A673 (cell line): ENCODE measurements at regions not wholly inside any gene's neighbourhood (a gene's known extent, or its start where the extent isn't known, plus 50 kb on each side); places are given as distances from the start of the nearest gene placed in this dataset.

Experiments used
- CTCF ChIP-seq: fragments of 300-800, 200-600 bp; sonication (generic); conservative IDR thresholded peaks from 2 replicates; pipeline ENCODE4 v1.5.1; 2017; ENCODE audit warnings: low read depth, mild to moderate bottlenecking, antibody characterized with exemption, low read length, moderate library complexity, mixed read lengths
- EZH2 ChIP-seq: fragments of 200-600 bp; sonication (generic); IDR thresholded peaks from 2 replicates; pipeline ENCODE4 v1.6.1; 2017; ENCODE audit warnings: borderline replicate concordance, low read depth, mild to moderate bottlenecking, mixed read lengths, antibody characterized with exemption, low read length; ENCODE audit not compliant: poor library complexity, severe bottlenecking

GRCh38 chr14:98200601-98201000 is 1071.4 kb downstream of the BCL11B start:
- TF ChIP-seq CTCF: no peak
- TF ChIP-seq EZH2: no peak
